ENCODE measurements at regions not wholly inside any gene's neighbourhood (a gene's known extent, or its start where the extent isn't known, plus 50 kb on each side); places are given as distances from the start of the nearest gene placed in this dataset.

DNA sequence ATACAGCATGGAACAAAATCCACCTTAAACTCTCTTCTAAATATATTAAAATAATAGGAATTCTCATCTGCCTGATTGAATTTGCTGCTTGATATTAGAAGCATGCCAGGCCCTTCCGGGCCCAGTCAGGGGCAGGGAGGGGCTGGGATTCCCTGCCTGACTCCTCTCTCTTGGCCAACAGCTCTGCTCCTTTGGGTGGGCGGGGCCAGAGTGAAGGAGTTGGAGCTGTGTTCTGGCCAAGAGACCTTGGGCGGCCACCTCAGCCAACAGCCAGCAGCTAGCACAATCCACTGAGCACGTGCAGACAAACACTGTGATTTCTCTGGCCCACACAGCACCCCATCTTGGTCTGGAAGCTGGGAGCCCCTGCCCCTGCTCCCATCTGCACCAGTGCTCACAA is 140.3 kb downstream of the PJA1 start:
- TF ChIP-seq, protein P1, sequence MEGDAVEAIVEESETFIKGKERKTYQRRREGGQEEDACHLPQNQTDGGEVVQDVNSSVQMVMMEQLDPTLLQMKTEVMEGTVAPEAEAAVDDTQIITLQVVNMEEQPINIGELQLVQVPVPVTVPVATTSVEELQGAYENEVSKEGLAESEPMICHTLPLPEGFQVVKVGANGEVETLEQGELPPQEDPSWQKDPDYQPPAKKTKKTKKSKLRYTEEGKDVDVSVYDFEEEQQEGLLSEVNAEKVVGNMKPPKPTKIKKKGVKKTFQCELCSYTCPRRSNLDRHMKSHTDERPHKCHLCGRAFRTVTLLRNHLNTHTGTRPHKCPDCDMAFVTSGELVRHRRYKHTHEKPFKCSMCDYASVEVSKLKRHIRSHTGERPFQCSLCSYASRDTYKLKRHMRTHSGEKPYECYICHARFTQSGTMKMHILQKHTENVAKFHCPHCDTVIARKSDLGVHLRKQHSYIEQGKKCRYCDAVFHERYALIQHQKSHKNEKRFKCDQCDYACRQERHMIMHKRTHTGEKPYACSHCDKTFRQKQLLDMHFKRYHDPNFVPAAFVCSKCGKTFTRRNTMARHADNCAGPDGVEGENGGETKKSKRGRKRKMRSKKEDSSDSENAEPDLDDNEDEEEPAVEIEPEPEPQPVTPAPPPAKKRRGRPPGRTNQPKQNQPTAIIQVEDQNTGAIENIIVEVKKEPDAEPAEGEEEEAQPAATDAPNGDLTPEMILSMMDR (IDR thresholded peaks at IDR 0.05) = no peak
- no peak for TF ChIP-seq ZFX (IDR thresholded peaks at IDR 0.05; ENCODE audit: borderline replicate concordance)
- H3K27ac ChIP-seq = no peak overlapping the region

- no peak overlapping the region for H3K27ac ChIP-seq
- no peak for TF ChIP-seq ZFX (IDR thresholded peaks at IDR 0.05; ENCODE audit: borderline replicate concordance)
- TF ChIP-seq, protein P1 (IDR thresholded peaks at IDR 0.05) = no peak
Measured at GRCh38 chrX:69024161-69024736, 141.0 kb downstream of the PJA1 start.

GRCh38 chrX:69022430-69022829 is 142.8 kb downstream of the PJA1 start:
- no peak overlapping the region for H3K27ac ChIP-seq
- TF ChIP-seq ZFX (IDR thresholded peaks at IDR 0.05; ENCODE audit: borderline replicate concordance) = no peak
- TF ChIP-seq, protein P1 (IDR thresholded peaks at IDR 0.05) = no peak

GRCh38 chrX:69021141-69021960 is 143.9 kb downstream of the PJA1 start:
- no peak overlapping the region for H3K27ac ChIP-seq
- TF ChIP-seq, protein P1 (IDR thresholded peaks at IDR 0.05) = no peak

DNA sequence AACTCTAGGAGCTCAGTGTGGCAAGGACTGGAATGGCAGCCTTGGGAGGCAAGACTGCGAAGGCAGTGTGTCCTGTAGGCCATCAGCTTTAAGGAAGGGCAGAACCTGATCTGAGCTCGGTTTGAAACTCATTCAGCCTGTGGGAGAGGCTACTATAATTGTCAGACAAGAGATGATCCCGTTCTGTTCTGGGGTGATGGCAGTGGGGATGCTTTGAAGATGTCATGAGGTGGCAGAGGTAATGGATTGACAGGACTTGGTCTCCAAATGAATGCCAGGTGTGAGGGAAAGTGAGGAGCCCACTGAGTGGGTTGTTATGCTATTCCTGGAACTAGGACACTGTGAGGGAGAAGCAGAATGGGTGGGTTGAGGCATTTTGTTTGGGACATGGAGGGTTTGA is 144.9 kb downstream of the PJA1 start:
- TF ChIP-seq, protein P1 (IDR thresholded peaks at IDR 0.05) = no peak
- no peak for TF ChIP-seq ZFX (IDR thresholded peaks at IDR 0.05; ENCODE audit: borderline replicate concordance)
- no peak overlapping the region for H3K27ac ChIP-seq

- no peak overlapping the region for H3K27ac ChIP-seq
- no peak for TF ChIP-seq ZFX (IDR thresholded peaks at IDR 0.05; ENCODE audit: borderline replicate concordance)
- TF ChIP-seq, protein P1 (IDR thresholded peaks at IDR 0.05) = no peak
Measured at GRCh38 chrX:69019073-69019890, 146.0 kb downstream of the PJA1 start.
